Activated naive CD4-positive, alpha-beta T cell (primary cell): ENCODE measurements at regions not wholly inside any gene's neighbourhood (a gene's known extent, or its start where the extent isn't known, plus 50 kb on each side); places are given as distances from the start of the nearest gene placed in this dataset.

Experiments
- DNase-seq, 4 experiments: peaks; one replicate each; lab custom pipeline; 2025; lab: John Stamatoyannopoulos, UW

DNA sequence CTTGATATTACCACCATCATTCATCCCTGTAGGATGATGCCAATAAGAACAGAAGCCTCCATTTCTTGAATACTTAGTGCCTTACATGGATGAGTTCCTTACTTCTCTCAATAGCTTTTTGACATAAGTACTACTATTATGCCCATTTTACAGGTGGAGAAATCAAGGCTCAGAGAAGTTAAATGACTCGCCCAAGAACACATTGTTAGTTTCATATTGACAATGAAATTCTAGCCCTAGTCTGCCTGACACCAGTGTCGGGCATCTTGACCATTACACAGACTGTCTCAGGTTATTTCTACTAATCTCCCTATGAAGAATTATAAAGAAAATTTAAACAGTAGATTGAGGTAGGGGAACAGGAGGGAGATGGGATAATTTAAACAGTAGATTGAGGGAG is 52.5 kb upstream of the ARL8B start:
- DNase-seq = no peak

DNA sequence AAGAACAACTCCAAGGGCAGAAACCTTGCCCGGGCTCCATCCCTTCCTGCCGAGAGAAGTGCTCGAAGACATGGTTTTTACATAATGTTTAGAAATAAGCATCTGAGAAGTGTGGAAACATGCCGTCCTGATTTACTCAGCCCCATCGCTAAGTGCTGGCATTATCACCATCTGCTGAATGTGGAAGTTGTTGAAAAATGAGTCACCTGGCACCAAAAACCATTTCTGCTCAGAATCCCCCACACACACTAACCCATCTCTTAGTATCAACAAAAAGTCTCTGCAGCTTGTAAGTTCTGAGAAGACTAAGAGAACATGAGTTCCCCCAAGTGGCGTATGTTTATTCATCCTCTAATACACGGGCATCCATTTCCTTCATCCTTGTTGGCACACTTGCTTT is 51.0 kb upstream of the ARL8B start:
- DNase-seq = no peak

- no peak for DNase-seq
These were observed 49.8 kb upstream of the ARL8B start for GRCh38 chr3:5072100-5072816.
